Central memory CD8-positive, alpha-beta T cell (primary cell): ENCODE measurements at regions not wholly inside any gene's neighbourhood (a gene's known extent, or its start where the extent isn't known, plus 50 kb on each side); places are given as distances from the start of the nearest gene placed in this dataset.
"Not testable (repeated sequence)": the region's sequence is repeated elsewhere in the genome, so short reads cannot be mapped to it uniquely, and the experiment has no call there.

ENCODE experiments used
- ATAC-seq: fragments of 150-1000 bp; cut with Tn5 transposase; replicated peaks from 2 replicates; pipeline ENCODE4 v1.10.0; 2022; ENCODE audit warnings: mild to moderate bottlenecking, moderate FRiP score, moderate number of reproducible peaks; ENCODE audit not compliant: poor library complexity, severe bottlenecking; ENCODE audit errors: extremely low read depth
- DNase-seq, 2 donors: peaks; one replicate each; pipeline ENCODE4 v3.0.0; 2021; ENCODE audit warnings: low spot score in 2 of 2
- H3K27ac Mint-ChIP-seq: one replicate; pipeline ENCODE4 v1.8.0; 2022; ENCODE audit warnings: low read depth, mild to moderate bottlenecking, moderate library complexity, mixed read lengths
- H3K27me3 Mint-ChIP-seq: one replicate; pipeline ENCODE4 v1.8.0; 2022; ENCODE audit warnings: mixed read lengths
- H3K36me3 Mint-ChIP-seq: one replicate; pipeline ENCODE4 v1.8.0; 2022; ENCODE audit warnings: mild to moderate bottlenecking, moderate library complexity, mixed read lengths; ENCODE audit not compliant: insufficient read depth
- H3K4me1 Mint-ChIP-seq: one replicate; pipeline ENCODE4 v1.8.0; 2022; ENCODE audit warnings: mixed read lengths
- H3K4me3 Mint-ChIP-seq: one replicate; pipeline ENCODE4 v1.8.0; 2022; ENCODE audit warnings: mild to moderate bottlenecking, moderate library complexity, mixed read lengths
- H3K9me3 Mint-ChIP-seq: one replicate; pipeline ENCODE4 v1.8.0; 2022; ENCODE audit warnings: mixed read lengths

DNA sequence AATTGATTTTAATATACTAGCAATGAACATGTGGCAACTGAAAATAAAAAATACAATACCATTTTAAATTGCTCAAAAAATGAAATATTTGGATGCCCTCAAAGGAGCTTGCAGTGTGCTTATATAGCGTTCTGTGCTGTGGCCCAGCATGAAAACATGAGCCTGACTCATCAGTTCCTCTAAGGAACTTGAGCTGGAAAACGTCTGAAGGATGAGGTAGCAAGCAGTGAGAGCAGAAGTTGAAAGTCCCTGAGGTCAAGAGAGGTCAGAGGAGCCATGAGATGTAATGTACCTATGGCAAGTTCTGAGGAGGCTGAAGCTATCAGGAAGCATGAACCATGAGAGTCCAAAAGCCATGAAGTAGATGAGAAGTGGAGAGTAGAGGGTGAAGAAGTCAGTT is 59.7 kb downstream of the HMGB3 start:
- Mint-ChIP-seq H3K27me3 (peaks cover 19% of the 10 kb centered on the region), H3K36me3 (peaks cover 1% of the 10 kb centered on the region), H3K4me1 (no peaks in the 10 kb centered on the region), H3K27ac (no peak overlapping the region), H3K9me3 (no peaks in the 10 kb centered on the region), H3K4me3 (no peak overlapping the region)
- ATAC-seq (no peak), DNase-seq (no peak)

DNA sequence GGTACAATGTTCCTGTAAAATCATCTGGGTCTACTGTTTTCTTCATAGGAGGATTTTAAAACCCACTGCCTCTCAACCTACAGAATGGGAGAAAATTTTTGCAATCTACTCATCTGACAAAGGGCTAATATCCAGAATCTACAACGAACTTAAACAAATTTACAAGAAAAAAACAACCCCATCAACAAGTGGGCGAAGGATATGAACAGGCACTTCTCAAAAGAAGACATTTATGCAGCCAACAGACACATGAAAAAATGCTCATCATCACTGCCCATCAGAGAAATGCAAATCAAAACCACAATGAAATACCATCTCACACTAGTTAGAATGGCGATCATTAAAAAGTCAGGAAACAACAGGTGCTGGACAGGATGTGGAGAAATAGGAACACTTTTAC is 83.2 kb downstream of the HMGB3 start:
- H3K27ac Mint-ChIP-seq, H3K4me3 Mint-ChIP-seq, H3K4me1 Mint-ChIP-seq, H3K9me3 Mint-ChIP-seq, DNase-seq, H3K36me3 Mint-ChIP-seq, ATAC-seq: not testable (repeated sequence)
- H3K27me3 Mint-ChIP-seq = peaks cover 13% of the 10 kb centered on the region

GRCh38 chrX:151073767-151074166 is 90.6 kb downstream of the HMGB3 start:
- H3K4me3 Mint-ChIP-seq = no peak overlapping the region
- H3K27me3 Mint-ChIP-seq = no peaks in the 10 kb centered on the region
- no peaks in the 10 kb centered on the region for H3K9me3 Mint-ChIP-seq
- no peaks in the 10 kb centered on the region for H3K4me1 Mint-ChIP-seq
- no peak overlapping the region for H3K27ac Mint-ChIP-seq
- DNase-seq (no peak), ATAC-seq (no peak)
- no peaks in the 10 kb centered on the region for H3K36me3 Mint-ChIP-seq

- DNase-seq = no peak
- Mint-ChIP-seq H3K27ac (peak overlapping the region; percentile 33), H3K27me3 (peaks cover 29% of the 10 kb centered on the region), H3K9me3 (no peaks in the 10 kb centered on the region), H3K4me3 (no peak overlapping the region), H3K36me3 (no peaks in the 10 kb centered on the region), H3K4me1 (no peaks in the 10 kb centered on the region)
- ATAC-seq = no peak
Measured at GRCh38 chrX:151081016-151081415, 95.4 kb upstream of the GPR50 start.

- Mint-ChIP-seq H3K27ac (no peak overlapping the region), H3K27me3 (peaks cover 29% of the 10 kb centered on the region), H3K4me3 (peak overlapping the region; percentile 54), H3K4me1 (no peaks in the 10 kb centered on the region), H3K36me3 (no peaks in the 10 kb centered on the region), H3K9me3 (no peaks in the 10 kb centered on the region)
- DNase-seq = peak; percentile 13 to 37
- peak; percentile 60 for ATAC-seq
Measured at GRCh38 chrX:151082077-151082948, 94.1 kb upstream of the GPR50 start.

DNA sequence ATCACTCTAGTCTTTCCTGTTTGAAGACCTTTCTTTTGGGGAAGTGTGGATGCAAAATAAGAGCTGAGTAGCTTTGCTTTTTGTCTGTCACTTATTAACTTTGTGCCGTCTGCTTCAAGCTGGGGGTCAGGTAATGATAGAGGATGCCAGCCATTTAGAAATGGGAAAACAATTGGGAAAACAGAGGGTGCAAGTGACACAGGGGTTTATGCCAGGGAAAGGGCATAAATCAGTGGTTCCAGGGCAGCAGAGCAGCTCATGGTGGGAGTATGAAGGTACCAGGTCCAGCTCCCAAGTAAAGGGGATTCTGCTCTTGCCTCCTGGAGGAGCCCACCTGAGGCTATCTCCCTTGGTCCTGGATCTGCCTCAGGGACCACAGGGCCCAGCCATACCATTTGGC is 91.9 kb upstream of the GPR50 start:
- H3K27ac Mint-ChIP-seq = no peak overlapping the region
- no peaks in the 10 kb centered on the region for H3K36me3 Mint-ChIP-seq

DNA sequence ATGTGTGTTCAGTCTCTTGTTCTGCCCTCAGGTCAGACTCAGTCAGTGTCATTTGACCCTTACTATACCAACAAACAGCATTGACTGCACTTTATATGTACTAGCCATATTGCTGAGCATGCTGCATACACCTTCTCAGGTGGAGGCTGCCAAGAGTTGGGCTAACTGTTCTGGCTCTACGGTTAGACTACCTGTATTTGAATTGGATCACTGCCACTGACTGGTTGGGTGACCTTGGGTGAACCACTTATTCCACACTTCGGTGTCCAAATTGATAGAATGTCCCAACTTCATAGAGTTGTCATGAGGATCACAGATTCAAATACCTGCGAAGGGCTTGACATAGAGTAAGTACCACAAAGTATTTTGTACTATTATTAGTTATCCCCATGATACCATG is 91.2 kb upstream of the GPR50 start:
- no peak overlapping the region for H3K27ac Mint-ChIP-seq
- no peaks in the 10 kb centered on the region for H3K9me3 Mint-ChIP-seq
- no peak for ATAC-seq
- no peaks in the 10 kb centered on the region for H3K4me1 Mint-ChIP-seq
- H3K27me3 Mint-ChIP-seq = peaks cover 29% of the 10 kb centered on the region
- no peak for DNase-seq
- H3K4me3 Mint-ChIP-seq = no peak overlapping the region
- H3K36me3 Mint-ChIP-seq = no peaks in the 10 kb centered on the region

More for the DNA sequence above, 91.9 kb upstream of the GPR50 start:
- no peak for ATAC-seq
- Mint-ChIP-seq H3K9me3 (no peaks in the 10 kb centered on the region), H3K4me3 (no peak overlapping the region), H3K4me1 (no peaks in the 10 kb centered on the region), H3K27me3 (peaks cover 29% of the 10 kb centered on the region)
- DNase-seq = no peak

DNA sequence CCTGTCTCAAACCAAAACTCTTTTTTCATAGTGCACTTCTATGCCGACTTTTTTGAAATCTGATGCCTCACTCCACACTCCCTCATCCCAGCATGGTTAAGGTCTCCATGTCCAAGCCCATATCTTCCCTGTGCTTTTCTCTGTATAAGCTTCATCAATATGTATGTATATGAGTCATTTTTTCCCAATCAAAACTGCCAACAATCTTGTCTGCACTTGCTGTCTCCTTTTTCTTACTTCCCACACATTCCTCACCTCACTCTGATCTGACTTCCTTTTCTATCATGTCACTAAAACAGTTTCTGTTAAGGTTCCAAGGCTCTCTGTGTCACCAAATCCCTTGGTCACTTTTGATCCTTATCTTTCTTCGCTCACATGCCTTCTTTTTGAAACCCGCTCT is 88.2 kb upstream of the GPR50 start:
- no peak overlapping the region for H3K27ac Mint-ChIP-seq
- H3K4me3 Mint-ChIP-seq = no peak overlapping the region
- no peak for ATAC-seq
- no peaks in the 10 kb centered on the region for H3K4me1 Mint-ChIP-seq
- no peak for DNase-seq
- peaks cover 21% of the 10 kb centered on the region for H3K27me3 Mint-ChIP-seq
- no peaks in the 10 kb centered on the region for H3K36me3 Mint-ChIP-seq
- no peaks in the 10 kb centered on the region for H3K9me3 Mint-ChIP-seq

DNA sequence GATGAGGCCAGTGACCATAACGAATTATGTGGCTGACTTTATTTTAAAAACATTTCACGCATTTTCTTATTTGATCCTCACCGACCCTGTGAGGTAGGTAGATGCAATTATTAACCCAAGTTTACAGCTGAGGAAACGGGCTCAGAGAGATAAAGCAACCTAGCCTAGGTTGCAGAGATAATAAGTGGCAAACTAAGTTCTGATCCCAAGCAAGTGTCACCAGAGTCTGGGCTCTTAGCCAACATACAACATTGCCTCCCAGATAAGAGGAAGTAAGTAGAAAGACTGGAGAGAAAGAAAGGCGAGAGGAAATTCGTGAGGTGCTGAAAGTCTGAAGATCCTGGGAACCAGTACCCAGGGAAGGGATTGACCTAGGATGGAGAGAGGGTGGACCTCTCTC is 77.4 kb upstream of the GPR50 start:
- no peaks in the 10 kb centered on the region for H3K9me3 Mint-ChIP-seq
- no peaks in the 10 kb centered on the region for H3K4me1 Mint-ChIP-seq
- DNase-seq = no peak
- no peaks in the 10 kb centered on the region for H3K36me3 Mint-ChIP-seq
- H3K4me3 Mint-ChIP-seq = no peak overlapping the region
- no peak for ATAC-seq
- H3K27me3 Mint-ChIP-seq = peaks cover 17% of the 10 kb centered on the region
- no peak overlapping the region for H3K27ac Mint-ChIP-seq

DNA sequence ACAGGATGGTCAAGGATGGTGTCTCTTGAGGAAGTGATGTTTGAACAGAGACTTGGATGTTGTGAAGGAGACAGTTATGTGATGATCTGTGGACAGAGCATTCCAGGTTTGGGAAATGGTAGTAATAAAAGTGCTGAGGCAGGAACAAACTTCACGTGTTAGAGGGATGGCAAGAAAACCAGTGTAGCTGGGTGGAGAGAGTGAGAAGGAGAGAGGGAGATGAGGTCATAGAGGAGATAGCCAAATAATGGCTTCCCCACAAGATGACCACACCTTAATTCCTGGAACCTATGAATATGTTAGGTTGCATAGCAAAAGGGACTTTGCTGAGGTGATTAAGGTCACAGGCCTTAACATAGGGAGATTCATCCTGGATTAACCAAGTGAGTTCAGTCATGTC is 75.6 kb upstream of the GPR50 start:
- Mint-ChIP-seq H3K4me3 (no peak overlapping the region), H3K36me3 (no peaks in the 10 kb centered on the region), H3K9me3 (no peaks in the 10 kb centered on the region), H3K27ac (no peak overlapping the region), H3K4me1 (no peaks in the 10 kb centered on the region), H3K27me3 (peaks cover 16% of the 10 kb centered on the region)
- DNase-seq (no peak), ATAC-seq (no peak)

DNA sequence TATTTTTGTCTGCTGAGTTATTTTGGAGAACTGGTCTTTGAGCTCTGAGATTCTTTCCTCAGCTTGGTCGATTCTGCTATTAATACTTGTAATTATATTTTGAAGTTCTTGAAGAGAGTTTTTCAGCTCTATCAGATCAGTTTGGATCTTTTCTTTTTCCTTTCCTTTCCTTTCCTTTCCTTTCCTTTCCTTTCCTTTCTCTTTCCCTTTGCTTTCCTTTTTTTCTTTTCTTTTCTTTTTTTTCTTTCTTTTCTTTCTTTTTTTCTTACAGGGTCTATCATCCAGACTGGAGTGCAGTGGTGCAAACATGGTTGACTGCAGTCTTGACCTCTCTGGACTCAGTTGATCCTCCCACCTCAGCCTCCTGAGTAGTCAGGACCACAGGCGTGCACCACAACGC is 63.2 kb upstream of the GPR50 start:
- ATAC-seq = not testable (repeated sequence)

More for the DNA sequence above, 63.2 kb upstream of the GPR50 start:
- H3K4me1 Mint-ChIP-seq, H3K27ac Mint-ChIP-seq, H3K9me3 Mint-ChIP-seq, H3K4me3 Mint-ChIP-seq, DNase-seq, H3K36me3 Mint-ChIP-seq: not testable (repeated sequence)
- H3K27me3 Mint-ChIP-seq = peaks cover 73% of the 10 kb centered on the region
